Endodermal cell (in vitro differentiated cells): ENCODE measurements at regions not wholly inside any gene's neighbourhood (a gene's known extent, or its start where the extent isn't known, plus 50 kb on each side); places are given as distances from the start of the nearest gene placed in this dataset.

Experiments
- DNase-seq: peaks from one replicate; pipeline ENCODE4 v3.0.0-alpha.2; 2017
- H3K27ac ChIP-seq: 2 replicates; pipeline ENCODE4 v1.5.1; 2013; ENCODE audit warnings: mild to moderate bottlenecking, low read depth, low read length, moderate library complexity
- H3K27me3 ChIP-seq: 2 replicates; pipeline ENCODE4 v1.6.1; 2013; ENCODE audit warnings: mild to moderate bottlenecking, low read length, moderate library complexity; ENCODE audit not compliant: insufficient read depth, control insufficient read depth, poor library complexity, severe bottlenecking
- H3K36me3 ChIP-seq: 2 replicates; pipeline ENCODE4 v1.7.0; 2013; ENCODE audit warnings: mild to moderate bottlenecking, low read length, moderate library complexity; ENCODE audit not compliant: control insufficient read depth, insufficient read depth
- H3K4me1 ChIP-seq: one replicate; pipeline ENCODE4 v1.7.0; 2013; ENCODE audit warnings: low read length; ENCODE audit not compliant: control insufficient read depth, insufficient read depth
- H3K4me3 ChIP-seq: 2 replicates; pipeline ENCODE4 v1.5.1; 2013; ENCODE audit warnings: mild to moderate bottlenecking, low read length, moderate library complexity
- H3K9ac ChIP-seq: 2 replicates; pipeline ENCODE4 v1.6.1; 2013; ENCODE audit warnings: mild to moderate bottlenecking, low read length, moderate library complexity; ENCODE audit not compliant: poor library complexity, severe bottlenecking; ENCODE audit errors: extremely low read depth
- H3K9me3 ChIP-seq: 2 replicates; pipeline ENCODE4 v1.6.1; 2013; ENCODE audit warnings: mild to moderate bottlenecking, low read length, moderate library complexity; ENCODE audit not compliant: control insufficient read depth
- H3K27ac Mint-ChIP-seq: 2 replicates; pipeline ENCODE4 v1.8.0; 2020; ENCODE audit warnings: mixed read lengths
- H3K27me3 Mint-ChIP-seq: 2 replicates; pipeline ENCODE4 v1.8.0; 2021; ENCODE audit warnings: mild to moderate bottlenecking, mixed read lengths; ENCODE audit not compliant: insufficient read depth
- H3K36me3 Mint-ChIP-seq: 2 replicates; pipeline ENCODE4 v1.8.0; 2020; ENCODE audit warnings: low read depth, mixed read lengths
- H3K4me1 Mint-ChIP-seq: 2 replicates; pipeline ENCODE4 v1.8.0; 2020; ENCODE audit warnings: mixed read lengths
- H3K4me3 Mint-ChIP-seq: 2 replicates; pipeline ENCODE4 v1.8.0; 2020; ENCODE audit warnings: mild to moderate bottlenecking, moderate library complexity, mixed read lengths
- H3K9me3 Mint-ChIP-seq: 2 replicates; pipeline ENCODE4 v1.8.0; 2020; ENCODE audit warnings: mild to moderate bottlenecking, mixed read lengths
- CTCF ChIP-seq: fragments of 200-600 bp; sonication (generic); conservative IDR thresholded peaks from 2 replicates; pipeline ENCODE4 v1.5.0; 2021; ENCODE audit warnings: antibody characterized with exemption, mild to moderate bottlenecking
- WGBS, 2 experiments: methylation state at CpG; one replicate each; pipeline versions ENCODE4 v1.1.5 to v1.1.7; 2013; ENCODE audit warnings: missing lambda C conversion rate in 2 of 2, mixed read lengths in 1 of 2; ENCODE audit not compliant: insufficient coverage in 1 of 2, insufficient read length in 1 of 2; 5-methylcytosine and 5-hydroxymethylcytosine counted together

- Mint-ChIP-seq H3K4me3 (no peak overlapping the region), H3K36me3 (no peaks in the 10 kb centered on the region), H3K9me3 (no peaks in the 10 kb centered on the region), H3K4me1 (no peaks in the 10 kb centered on the region), H3K27me3 (no peaks in the 10 kb centered on the region), H3K27ac (no peak overlapping the region)
- H3K27ac ChIP-seq, result no peak overlapping the region
- DNase-seq, result no peak
- H3K9ac ChIP-seq, result no peak overlapping the region
- no peaks in the 10 kb centered on the region for H3K9me3 ChIP-seq
- TF ChIP-seq CTCF, result no peak
- H3K27me3 ChIP-seq, result no peaks in the 10 kb centered on the region
- no peaks in the 10 kb centered on the region for H3K4me1 ChIP-seq
- H3K4me3 ChIP-seq, result no peak overlapping the region
- no peaks in the 10 kb centered on the region for H3K36me3 ChIP-seq
- WGBS, 2 experiments, result 100% methylated on average over 1 of the region's 2 CpGs; no CpG with 5 or more reads in 1 of the 2 experiments
Observed at GRCh38 chr7:15954671-15955354, 268.3 kb upstream of the MEOX2 start.

- 82 to 89% methylated on average over 3 of the region's 3 CpGs for WGBS, 2 experiments
- Mint-ChIP-seq H3K27ac (no peak overlapping the region), H3K4me1 (no peaks in the 10 kb centered on the region), H3K9me3 (no peaks in the 10 kb centered on the region), H3K4me3 (no peak overlapping the region), H3K36me3 (no peaks in the 10 kb centered on the region), H3K27me3 (no peaks in the 10 kb centered on the region)
- TF ChIP-seq CTCF, result no peak
- Histone ChIP-seq H3K27me3 (no peaks in the 10 kb centered on the region), H3K9me3 (no peaks in the 10 kb centered on the region), H3K36me3 (no peaks in the 10 kb centered on the region), H3K4me3 (no peak overlapping the region), H3K4me1 (no peaks in the 10 kb centered on the region), H3K9ac (no peak overlapping the region), H3K27ac (no peak overlapping the region)
- no peak for DNase-seq
Observed at GRCh38 chr7:15950299-15950698, 263.8 kb upstream of the MEOX2 start.

DNA sequence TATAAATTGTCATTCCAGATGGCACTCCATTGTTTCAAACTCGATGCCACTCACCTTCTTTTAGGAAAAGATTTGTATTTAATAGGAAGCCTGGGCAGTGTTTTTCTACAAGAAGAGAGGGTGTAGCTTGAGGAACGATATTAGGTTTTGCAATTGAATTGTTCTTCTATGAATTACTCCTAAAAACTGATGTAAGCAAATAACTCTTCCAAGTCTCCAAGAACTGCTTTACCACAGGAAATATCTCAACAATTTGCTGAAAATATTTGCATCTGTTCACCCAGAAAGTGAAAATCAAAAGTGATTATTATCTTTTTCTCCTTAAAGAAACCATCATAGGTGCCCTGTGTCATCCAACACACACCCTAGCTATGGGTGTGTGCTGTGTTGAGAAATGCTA is 261.3 kb upstream of the MEOX2 start:
- Histone ChIP-seq H3K36me3 (no peaks in the 10 kb centered on the region), H3K4me1 (no peaks in the 10 kb centered on the region), H3K27me3 (no peaks in the 10 kb centered on the region), H3K27ac (no peak overlapping the region), H3K9me3 (no peaks in the 10 kb centered on the region), H3K9ac (no peak overlapping the region), H3K4me3 (no peak overlapping the region)
- no peak overlapping the region for H3K4me3 Mint-ChIP-seq
- no peak for DNase-seq
- no peak for TF ChIP-seq CTCF
- H3K36me3 Mint-ChIP-seq, result no peaks in the 10 kb centered on the region
- no peaks in the 10 kb centered on the region for H3K27me3 Mint-ChIP-seq
- H3K9me3 Mint-ChIP-seq, result no peaks in the 10 kb centered on the region
- 92 to 100% methylated on average over 1 to 2 of the region's 2 CpGs for WGBS, 2 experiments
- H3K4me1 Mint-ChIP-seq, result no peaks in the 10 kb centered on the region
- no peak overlapping the region for H3K27ac Mint-ChIP-seq
